Nephron (organoid): ENCODE measurements at regions not wholly inside any gene's neighbourhood (a gene's known extent, or its start where the extent isn't known, plus 50 kb on each side); places are given as distances from the start of the nearest gene placed in this dataset.

ENCODE experiments used
- H3K27ac Mint-ChIP-seq, 3 experiments: 2 replicates each; pipeline ENCODE4 v1.8.0; 2020; ENCODE audit warnings: mixed read lengths in 3 of 3, mild to moderate bottlenecking in 2 of 3, moderate library complexity in 1 of 3
- H3K27me3 Mint-ChIP-seq: 2 replicates; pipeline ENCODE4 v1.8.0; 2021; ENCODE audit warnings: low read depth, mild to moderate bottlenecking, moderate library complexity, mixed read lengths
- H3K36me3 Mint-ChIP-seq: 2 replicates; pipeline ENCODE4 v1.8.0; 2020; ENCODE audit warnings: low read depth, mixed read lengths
- H3K4me1 Mint-ChIP-seq: 2 replicates; pipeline ENCODE4 v1.8.0; 2020; ENCODE audit warnings: mixed read lengths
- H3K4me3 Mint-ChIP-seq, 3 experiments: 2 replicates each; pipeline ENCODE4 v1.8.0; 2020; ENCODE audit warnings: mild to moderate bottlenecking in 3 of 3, mixed read lengths in 3 of 3, moderate library complexity in 2 of 3
- H3K9me3 Mint-ChIP-seq: 2 replicates; pipeline ENCODE4 v1.8.0; 2020; ENCODE audit warnings: mixed read lengths
- CTCF ChIP-seq, 3 experiments: fragments of 200-600 bp; sonication (generic); IDR thresholded peaks; one replicate each; pipeline ENCODE4 v1.5.0; 2021; ENCODE audit warnings: antibody characterized with exemption in 3 of 3; ENCODE audit not compliant: unreplicated experiment in 3 of 3

GRCh38 chr6:43855247-43855646, 85.2 kb downstream of the VEGFA start:
- TF ChIP-seq CTCF (IDR thresholded peaks at IDR 0.05; ENCODE audit: unreplicated experiment in 3 of 3): no peak
- Mint-ChIP-seq H3K4me3 (no peak overlapping the region), H3K27ac (no peak overlapping the region), H3K36me3 (no peaks in the 10 kb centered on the region), H3K9me3 (no peaks in the 10 kb centered on the region), H3K4me1 (peaks cover 23% of the 10 kb centered on the region), H3K27me3 (peaks cover 27% of the 10 kb centered on the region)

- H3K27me3 Mint-ChIP-seq: peaks cover 26% of the 10 kb centered on the region
- no peaks in the 10 kb centered on the region for H3K36me3 Mint-ChIP-seq
- H3K4me1 Mint-ChIP-seq: peaks cover 23% of the 10 kb centered on the region
- no peaks in the 10 kb centered on the region for H3K9me3 Mint-ChIP-seq
- no peak for TF ChIP-seq CTCF (IDR thresholded peaks at IDR 0.05; ENCODE audit: unreplicated experiment in 3 of 3)
- H3K27ac Mint-ChIP-seq: no peak overlapping the region
- no peak overlapping the region for H3K4me3 Mint-ChIP-seq
Observed at GRCh38 chr6:43853066-43853650, 83.1 kb downstream of the VEGFA start.

GRCh38 chr6:43852350-43852864, 82.4 kb downstream of the VEGFA start:
- peaks cover 26% of the 10 kb centered on the region for H3K27me3 Mint-ChIP-seq
- no peak overlapping the region for H3K4me3 Mint-ChIP-seq
- H3K4me1 Mint-ChIP-seq: peaks cover 23% of the 10 kb centered on the region
- peak overlapping the region in 1 of 3 experiments; percentile 28 for H3K27ac Mint-ChIP-seq
- H3K9me3 Mint-ChIP-seq: no peaks in the 10 kb centered on the region
- no peaks in the 10 kb centered on the region for H3K36me3 Mint-ChIP-seq
- TF ChIP-seq CTCF (IDR thresholded peaks at IDR 0.05; ENCODE audit: unreplicated experiment in 3 of 3): no peak

GRCh38 chr6:43851204-43851865, 81.3 kb downstream of the VEGFA start:
- no peak for TF ChIP-seq CTCF (IDR thresholded peaks at IDR 0.05; ENCODE audit: unreplicated experiment in 3 of 3)

GRCh38 chr6:43850314-43851203, 80.5 kb downstream of the VEGFA start:
- H3K9me3 Mint-ChIP-seq: no peaks in the 10 kb centered on the region
- peaks cover 22% of the 10 kb centered on the region for H3K27me3 Mint-ChIP-seq
- no peaks in the 10 kb centered on the region for H3K36me3 Mint-ChIP-seq
- peaks cover 23% of the 10 kb centered on the region for H3K4me1 Mint-ChIP-seq
- TF ChIP-seq CTCF (IDR thresholded peaks at IDR 0.05; ENCODE audit: unreplicated experiment in 3 of 3): no peak
- H3K4me3 Mint-ChIP-seq: no peak overlapping the region
- H3K27ac Mint-ChIP-seq: peak overlapping the region; percentile 5 to 73 (median 25)

More at GRCh38 chr6:43851204-43851865, 81.3 kb downstream of the VEGFA start:
- Mint-ChIP-seq H3K9me3 (no peaks in the 10 kb centered on the region), H3K36me3 (no peaks in the 10 kb centered on the region), H3K4me1 (peaks cover 23% of the 10 kb centered on the region), H3K4me3 (no peak overlapping the region), H3K27ac (peak overlapping the region; percentile 5 to 73 (median 51)), H3K27me3 (peaks cover 23% of the 10 kb centered on the region)
